Mesothelial cell of epicardium (in vitro differentiated cells): ENCODE measurements at regions not wholly inside any gene's neighbourhood (a gene's known extent, or its start where the extent isn't known, plus 50 kb on each side); places are given as distances from the start of the nearest gene placed in this dataset.

Experiments used
- DNase-seq, 2 experiments: peaks; one replicate each; pipeline ENCODE4 v3.0.0; 2021; ENCODE audit warnings: low spot score in 2 of 2; ENCODE audit not compliant: unreplicated experiment in 2 of 2
- H3K27ac Mint-ChIP-seq: 2 replicates; pipeline ENCODE4 v1.8.0; 2021; ENCODE audit warnings: mixed read lengths
- H3K27me3 Mint-ChIP-seq: 2 replicates; pipeline ENCODE4 v1.8.0; 2021; ENCODE audit warnings: low read depth, mixed read lengths
- H3K36me3 Mint-ChIP-seq: 2 replicates; pipeline ENCODE4 v1.8.0; 2021; ENCODE audit warnings: mixed read lengths
- H3K4me1 Mint-ChIP-seq: 2 replicates; pipeline ENCODE4 v1.8.0; 2021; ENCODE audit warnings: mixed read lengths
- H3K4me3 Mint-ChIP-seq: 2 replicates; pipeline ENCODE4 v1.8.0; 2021; ENCODE audit warnings: mild to moderate bottlenecking, moderate library complexity, mixed read lengths
- H3K9me3 Mint-ChIP-seq: 2 replicates; pipeline ENCODE4 v1.8.0; 2021; ENCODE audit warnings: mixed read lengths
- TF ChIP-seq, protein P1 (sequence below): fragments of 200-600 bp; sonication (generic); IDR thresholded peaks from one replicate; pipeline ENCODE4 v1.5.0; 2021; ENCODE audit warnings: antibody characterized with exemption; ENCODE audit not compliant: unreplicated experiment

DNA sequence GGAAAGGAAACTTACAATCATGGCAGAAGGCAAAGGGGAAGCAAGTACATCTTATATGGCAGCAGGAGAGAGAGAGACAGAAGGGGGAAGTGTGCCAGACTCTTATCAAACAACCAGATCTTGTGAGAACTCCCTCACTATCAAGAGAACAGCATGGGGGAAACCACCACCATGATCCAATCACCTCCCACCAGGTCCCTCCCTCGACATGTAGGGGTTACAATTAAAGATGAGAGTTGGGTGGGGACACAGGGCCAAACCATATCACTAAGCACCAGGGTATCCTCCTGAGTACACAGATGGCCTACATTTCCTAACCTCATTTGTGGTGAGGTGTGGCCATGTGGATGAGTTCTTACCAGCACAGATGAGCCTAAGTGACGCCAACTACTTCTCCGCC, 348.6 kb upstream of the ZFHX3 start:
- H3K9me3 Mint-ChIP-seq = peaks cover 7% of the 10 kb centered on the region
- H3K36me3 Mint-ChIP-seq = no peaks in the 10 kb centered on the region
- peaks cover 4% of the 10 kb centered on the region for H3K4me1 Mint-ChIP-seq
- no peak for DNase-seq
- TF ChIP-seq, protein P1, sequence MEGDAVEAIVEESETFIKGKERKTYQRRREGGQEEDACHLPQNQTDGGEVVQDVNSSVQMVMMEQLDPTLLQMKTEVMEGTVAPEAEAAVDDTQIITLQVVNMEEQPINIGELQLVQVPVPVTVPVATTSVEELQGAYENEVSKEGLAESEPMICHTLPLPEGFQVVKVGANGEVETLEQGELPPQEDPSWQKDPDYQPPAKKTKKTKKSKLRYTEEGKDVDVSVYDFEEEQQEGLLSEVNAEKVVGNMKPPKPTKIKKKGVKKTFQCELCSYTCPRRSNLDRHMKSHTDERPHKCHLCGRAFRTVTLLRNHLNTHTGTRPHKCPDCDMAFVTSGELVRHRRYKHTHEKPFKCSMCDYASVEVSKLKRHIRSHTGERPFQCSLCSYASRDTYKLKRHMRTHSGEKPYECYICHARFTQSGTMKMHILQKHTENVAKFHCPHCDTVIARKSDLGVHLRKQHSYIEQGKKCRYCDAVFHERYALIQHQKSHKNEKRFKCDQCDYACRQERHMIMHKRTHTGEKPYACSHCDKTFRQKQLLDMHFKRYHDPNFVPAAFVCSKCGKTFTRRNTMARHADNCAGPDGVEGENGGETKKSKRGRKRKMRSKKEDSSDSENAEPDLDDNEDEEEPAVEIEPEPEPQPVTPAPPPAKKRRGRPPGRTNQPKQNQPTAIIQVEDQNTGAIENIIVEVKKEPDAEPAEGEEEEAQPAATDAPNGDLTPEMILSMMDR = no peak
- no peaks in the 10 kb centered on the region for H3K27me3 Mint-ChIP-seq
- no peak overlapping the region for H3K4me3 Mint-ChIP-seq
- no peak overlapping the region for H3K27ac Mint-ChIP-seq

DNA sequence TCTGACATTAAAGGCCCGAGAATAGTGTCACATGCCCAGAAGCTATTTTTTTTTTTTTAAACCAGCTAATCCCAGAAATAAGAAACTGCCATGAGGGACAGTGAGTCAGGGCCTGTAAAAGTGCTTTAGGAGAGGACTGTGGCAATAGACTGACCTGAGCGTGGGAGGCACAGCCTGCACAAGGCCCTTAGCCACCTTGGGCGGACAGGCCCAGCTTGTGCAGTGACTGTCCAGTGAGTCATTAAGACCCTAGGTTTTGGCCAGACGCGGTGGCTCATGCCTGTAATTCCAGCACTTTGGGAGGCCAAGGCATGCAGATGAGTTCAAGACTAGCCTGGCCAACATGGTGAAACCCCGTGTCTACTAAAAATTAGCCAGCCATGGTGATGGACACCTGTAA, 343.0 kb upstream of the ZFHX3 start:
- TF ChIP-seq, protein P1 = no peak
- Mint-ChIP-seq H3K4me3 (no peak overlapping the region), H3K9me3 (no peaks in the 10 kb centered on the region), H3K36me3 (no peaks in the 10 kb centered on the region), H3K4me1 (peaks cover 4% of the 10 kb centered on the region), H3K27me3 (no peaks in the 10 kb centered on the region), H3K27ac (no peak overlapping the region)
- no peak for DNase-seq

DNA sequence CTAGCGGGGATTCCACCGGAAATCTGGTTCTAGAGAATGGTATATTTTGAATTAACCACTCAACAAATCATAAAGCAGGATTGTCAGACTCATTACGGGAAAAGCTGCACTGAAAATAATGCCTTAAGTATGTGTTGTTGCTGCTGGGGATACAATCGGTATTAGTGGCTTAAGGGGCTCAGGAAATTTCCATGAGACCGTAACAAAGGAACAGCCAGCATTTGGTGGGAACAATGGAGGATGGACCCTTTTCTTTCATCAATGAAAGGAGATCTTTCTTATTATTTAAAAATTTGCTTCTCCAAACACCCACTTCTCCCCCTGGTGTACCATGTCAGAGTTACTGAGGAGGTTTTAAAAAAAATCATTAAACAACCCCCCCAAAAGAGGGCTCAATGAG, 342.6 kb upstream of the ZFHX3 start:
- Mint-ChIP-seq H3K27me3 (no peaks in the 10 kb centered on the region), H3K4me3 (no peak overlapping the region), H3K27ac (no peak overlapping the region), H3K9me3 (no peaks in the 10 kb centered on the region), H3K36me3 (no peaks in the 10 kb centered on the region), H3K4me1 (peaks cover 4% of the 10 kb centered on the region)
- TF ChIP-seq, protein P1 = no peak
- DNase-seq = no peak

DNA sequence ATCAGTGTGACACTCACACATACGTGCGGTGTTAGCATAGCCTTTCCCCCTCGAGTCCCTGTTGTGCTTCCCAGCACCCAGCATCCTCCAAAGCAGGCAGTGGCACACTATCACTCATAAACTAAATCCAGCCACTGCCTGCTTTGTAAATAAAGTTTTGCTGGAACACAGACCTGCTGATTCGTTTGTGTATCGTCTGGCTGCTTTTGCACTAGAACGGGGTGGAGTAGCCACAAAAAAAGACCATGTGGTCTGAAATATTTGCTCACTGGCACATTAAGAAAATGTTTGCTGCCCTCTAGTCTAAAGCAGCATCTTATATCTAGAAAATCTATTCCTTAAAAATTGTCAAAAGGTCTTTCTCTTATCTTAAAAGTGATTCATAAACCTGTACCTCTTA, 341.2 kb upstream of the ZFHX3 start:
- Mint-ChIP-seq H3K36me3 (no peaks in the 10 kb centered on the region), H3K4me1 (peaks cover 4% of the 10 kb centered on the region), H3K27me3 (no peaks in the 10 kb centered on the region), H3K9me3 (no peaks in the 10 kb centered on the region), H3K27ac (no peak overlapping the region), H3K4me3 (no peak overlapping the region)
- no peak for DNase-seq
- TF ChIP-seq, protein P1 = no peak

DNA sequence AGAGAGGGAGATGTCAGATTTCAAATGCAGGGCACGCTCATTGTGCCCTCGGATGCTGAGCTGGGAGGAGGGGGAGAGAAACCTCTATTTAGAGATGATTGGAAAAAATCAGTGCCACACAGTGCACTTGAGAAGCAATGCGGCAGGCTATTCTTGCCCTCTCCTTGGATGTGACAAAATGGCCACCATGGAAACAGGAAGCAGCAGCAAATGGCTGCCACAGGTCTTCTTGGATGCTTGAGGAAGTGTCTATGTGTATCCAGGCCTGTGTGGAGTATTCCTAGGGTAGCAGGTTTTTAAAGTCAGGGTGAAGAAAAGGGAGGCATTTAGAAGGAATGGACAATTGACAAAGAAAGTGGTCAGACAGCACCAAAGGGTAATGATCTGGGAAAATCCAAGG, 340.1 kb upstream of the ZFHX3 start:
- TF ChIP-seq, protein P1 = no peak
- no peak overlapping the region for H3K4me3 Mint-ChIP-seq
- no peaks in the 10 kb centered on the region for H3K36me3 Mint-ChIP-seq
- H3K4me1 Mint-ChIP-seq = no peaks in the 10 kb centered on the region
- H3K9me3 Mint-ChIP-seq = no peaks in the 10 kb centered on the region
- H3K27ac Mint-ChIP-seq = no peak overlapping the region
- no peaks in the 10 kb centered on the region for H3K27me3 Mint-ChIP-seq
- no peak for DNase-seq

DNA sequence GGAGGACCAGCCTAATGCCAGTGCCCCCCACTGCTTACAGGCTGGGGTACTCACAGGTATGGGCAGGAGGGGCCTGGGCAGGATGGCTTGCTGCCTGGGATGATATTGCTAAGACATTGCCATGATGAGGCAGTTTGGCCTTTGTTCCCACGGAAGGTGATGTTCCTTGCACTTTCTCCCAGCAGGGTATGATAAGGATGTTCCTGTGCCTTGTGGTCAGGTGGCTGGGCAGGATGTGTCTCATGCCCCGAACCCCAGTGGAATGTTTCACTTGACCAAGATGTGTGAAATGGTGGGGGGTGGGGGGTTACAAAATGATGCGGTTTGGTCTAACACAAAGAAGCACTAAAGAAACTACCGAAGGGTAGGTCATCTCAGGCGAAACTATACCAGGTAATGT, 337.8 kb upstream of the ZFHX3 start:
- H3K9me3 Mint-ChIP-seq = no peaks in the 10 kb centered on the region
- H3K27me3 Mint-ChIP-seq = no peaks in the 10 kb centered on the region
- TF ChIP-seq, protein P1 = no peak
- H3K27ac Mint-ChIP-seq = no peak overlapping the region
- no peak overlapping the region for H3K4me3 Mint-ChIP-seq
- H3K4me1 Mint-ChIP-seq = no peaks in the 10 kb centered on the region
- H3K36me3 Mint-ChIP-seq = no peaks in the 10 kb centered on the region
- DNase-seq = no peak
